ENCODE measurements at regions not wholly inside any gene's neighbourhood (a gene's known extent, or its start where the extent isn't known, plus 50 kb on each side); places are given as distances from the start of the nearest gene placed in this dataset.

DNA sequence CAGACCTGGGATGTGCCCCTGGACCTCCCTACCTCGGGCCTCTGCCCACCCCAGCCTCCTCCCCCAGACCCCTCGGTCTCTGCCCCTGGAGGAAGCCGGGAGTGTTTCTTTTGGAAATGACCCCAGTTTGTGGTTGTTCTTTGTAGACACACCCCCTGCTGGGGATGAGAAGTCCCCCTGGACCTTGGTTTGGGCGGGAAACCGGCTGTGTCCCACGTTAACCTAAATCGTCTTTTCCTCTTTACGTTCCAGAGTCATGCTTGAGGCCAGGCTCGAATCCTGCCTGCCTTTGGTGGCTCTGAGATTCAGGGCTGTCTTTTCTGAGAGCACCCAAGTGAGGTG lies 116.6 kb downstream of the METRNL start:
- TF ChIP-seq, protein P1, sequence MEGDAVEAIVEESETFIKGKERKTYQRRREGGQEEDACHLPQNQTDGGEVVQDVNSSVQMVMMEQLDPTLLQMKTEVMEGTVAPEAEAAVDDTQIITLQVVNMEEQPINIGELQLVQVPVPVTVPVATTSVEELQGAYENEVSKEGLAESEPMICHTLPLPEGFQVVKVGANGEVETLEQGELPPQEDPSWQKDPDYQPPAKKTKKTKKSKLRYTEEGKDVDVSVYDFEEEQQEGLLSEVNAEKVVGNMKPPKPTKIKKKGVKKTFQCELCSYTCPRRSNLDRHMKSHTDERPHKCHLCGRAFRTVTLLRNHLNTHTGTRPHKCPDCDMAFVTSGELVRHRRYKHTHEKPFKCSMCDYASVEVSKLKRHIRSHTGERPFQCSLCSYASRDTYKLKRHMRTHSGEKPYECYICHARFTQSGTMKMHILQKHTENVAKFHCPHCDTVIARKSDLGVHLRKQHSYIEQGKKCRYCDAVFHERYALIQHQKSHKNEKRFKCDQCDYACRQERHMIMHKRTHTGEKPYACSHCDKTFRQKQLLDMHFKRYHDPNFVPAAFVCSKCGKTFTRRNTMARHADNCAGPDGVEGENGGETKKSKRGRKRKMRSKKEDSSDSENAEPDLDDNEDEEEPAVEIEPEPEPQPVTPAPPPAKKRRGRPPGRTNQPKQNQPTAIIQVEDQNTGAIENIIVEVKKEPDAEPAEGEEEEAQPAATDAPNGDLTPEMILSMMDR (IDR thresholded peaks at IDR 0.05; ENCODE audit: insufficient read depth, low read depth, low read length) = no peak
- no peak for TF ChIP-seq EZH2 (IDR thresholded peaks at IDR 0.05; ENCODE audit: insufficient read depth, low read length)

Measured in astrocyte (in vitro differentiated cells and primary cell).